ENCODE measurements at regions not wholly inside any gene's neighbourhood (a gene's known extent, or its start where the extent isn't known, plus 50 kb on each side); places are given as distances from the start of the nearest gene placed in this dataset.

DNA sequence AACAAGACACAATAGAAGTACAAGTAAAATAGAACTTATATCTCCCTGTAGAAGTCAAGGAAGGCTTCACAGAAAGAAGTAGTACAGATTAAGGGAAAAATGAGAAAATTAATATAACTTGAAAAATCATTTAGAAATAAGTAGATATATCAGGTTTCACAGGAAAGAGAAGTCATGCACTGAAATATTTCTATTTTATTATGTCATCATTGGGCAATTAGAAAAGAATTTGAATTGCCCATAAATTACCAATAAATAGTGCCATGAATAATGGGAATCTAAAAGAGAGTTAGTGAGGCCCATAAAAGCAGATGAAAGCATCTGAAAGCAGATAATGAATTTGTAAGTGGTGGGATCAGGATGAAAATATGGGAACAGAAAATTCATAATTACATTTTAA lies 1597.8 kb downstream of the PLA2G4A start:
- no peaks in the 10 kb centered on the region for H3K36me3 ChIP-seq (replicated peaks; ENCODE audit: low read depth, low read length)
- no peak for TF ChIP-seq EZH2phosphoT487 (IDR thresholded peaks at IDR 0.05; ENCODE audit: low read depth)
- TF ChIP-seq, protein P1, sequence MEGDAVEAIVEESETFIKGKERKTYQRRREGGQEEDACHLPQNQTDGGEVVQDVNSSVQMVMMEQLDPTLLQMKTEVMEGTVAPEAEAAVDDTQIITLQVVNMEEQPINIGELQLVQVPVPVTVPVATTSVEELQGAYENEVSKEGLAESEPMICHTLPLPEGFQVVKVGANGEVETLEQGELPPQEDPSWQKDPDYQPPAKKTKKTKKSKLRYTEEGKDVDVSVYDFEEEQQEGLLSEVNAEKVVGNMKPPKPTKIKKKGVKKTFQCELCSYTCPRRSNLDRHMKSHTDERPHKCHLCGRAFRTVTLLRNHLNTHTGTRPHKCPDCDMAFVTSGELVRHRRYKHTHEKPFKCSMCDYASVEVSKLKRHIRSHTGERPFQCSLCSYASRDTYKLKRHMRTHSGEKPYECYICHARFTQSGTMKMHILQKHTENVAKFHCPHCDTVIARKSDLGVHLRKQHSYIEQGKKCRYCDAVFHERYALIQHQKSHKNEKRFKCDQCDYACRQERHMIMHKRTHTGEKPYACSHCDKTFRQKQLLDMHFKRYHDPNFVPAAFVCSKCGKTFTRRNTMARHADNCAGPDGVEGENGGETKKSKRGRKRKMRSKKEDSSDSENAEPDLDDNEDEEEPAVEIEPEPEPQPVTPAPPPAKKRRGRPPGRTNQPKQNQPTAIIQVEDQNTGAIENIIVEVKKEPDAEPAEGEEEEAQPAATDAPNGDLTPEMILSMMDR (IDR thresholded peaks at IDR 0.05; ENCODE audit: low read depth, low read length): no peak
- no peak overlapping the region for H2AFZ ChIP-seq (ENCODE audit: low read depth, low read length)
- H3K27ac ChIP-seq (ENCODE audit: low read length): no peak overlapping the region
- no peak overlapping the region for H3K9ac ChIP-seq (ENCODE audit: low read length)
- no peaks in the 10 kb centered on the region for H3K9me3 ChIP-seq (ENCODE audit: insufficient read depth, low read length)
- no peak overlapping the region for H3K4me3 ChIP-seq (ENCODE audit: low read length)
- H4K20me1 ChIP-seq (ENCODE audit: insufficient read depth, low read length): no peaks in the 10 kb centered on the region
- H3K4me1 ChIP-seq (ENCODE audit: low read length): peaks cover 22% of the 10 kb centered on the region
- H3K4me2 ChIP-seq (ENCODE audit: low read length): no peak overlapping the region
- no peaks in the 10 kb centered on the region for H3K79me2 ChIP-seq (ENCODE audit: low read length)
- H3K27me3 ChIP-seq (ENCODE audit: low read depth, low read length): no peaks in the 10 kb centered on the region

DNA sequence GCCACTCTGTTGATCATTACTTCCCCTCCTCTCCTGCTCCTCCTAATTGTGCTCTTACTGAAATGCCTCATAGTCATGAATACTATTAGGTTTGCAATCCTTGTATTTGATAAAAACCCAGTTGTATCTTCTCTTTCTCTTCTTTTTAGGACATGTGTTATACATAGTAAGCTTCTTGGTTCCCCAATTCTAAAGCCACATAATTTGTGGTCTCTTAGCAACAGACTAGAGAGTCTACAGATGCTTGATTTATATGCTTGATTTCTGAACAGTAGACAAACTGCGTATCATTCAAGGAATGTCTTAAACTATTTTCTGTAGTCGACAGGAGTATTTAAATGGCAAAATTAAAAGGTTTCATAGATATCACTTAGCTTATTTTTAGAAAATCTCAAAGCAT lies 1598.9 kb downstream of the PLA2G4A start:
- H3K4me1 ChIP-seq (ENCODE audit: low read length): peaks cover 22% of the 10 kb centered on the region
- H3K27me3 ChIP-seq (ENCODE audit: low read depth, low read length): no peaks in the 10 kb centered on the region
- no peaks in the 10 kb centered on the region for H4K20me1 ChIP-seq (ENCODE audit: insufficient read depth, low read length)
- no peak overlapping the region for H3K27ac ChIP-seq (ENCODE audit: low read length)
- H3K79me2 ChIP-seq (ENCODE audit: low read length): no peaks in the 10 kb centered on the region
- H3K36me3 ChIP-seq (replicated peaks; ENCODE audit: low read depth, low read length): no peaks in the 10 kb centered on the region
- H3K4me2 ChIP-seq (ENCODE audit: low read length): 0 out of 2 replicates have a peak overlapping the region, but pooled peaks have one; percentile 4
- H3K9ac ChIP-seq (ENCODE audit: low read length): no peak overlapping the region
- no peak overlapping the region for H2AFZ ChIP-seq (ENCODE audit: low read depth, low read length)
- H3K4me3 ChIP-seq (ENCODE audit: low read length): no peak overlapping the region
- TF ChIP-seq, protein P1 (IDR thresholded peaks at IDR 0.05; ENCODE audit: low read depth, low read length): no peak
- no peak for TF ChIP-seq EZH2phosphoT487 (IDR thresholded peaks at IDR 0.05; ENCODE audit: low read depth)
- H3K9me3 ChIP-seq (ENCODE audit: insufficient read depth, low read length): no peaks in the 10 kb centered on the region

DNA sequence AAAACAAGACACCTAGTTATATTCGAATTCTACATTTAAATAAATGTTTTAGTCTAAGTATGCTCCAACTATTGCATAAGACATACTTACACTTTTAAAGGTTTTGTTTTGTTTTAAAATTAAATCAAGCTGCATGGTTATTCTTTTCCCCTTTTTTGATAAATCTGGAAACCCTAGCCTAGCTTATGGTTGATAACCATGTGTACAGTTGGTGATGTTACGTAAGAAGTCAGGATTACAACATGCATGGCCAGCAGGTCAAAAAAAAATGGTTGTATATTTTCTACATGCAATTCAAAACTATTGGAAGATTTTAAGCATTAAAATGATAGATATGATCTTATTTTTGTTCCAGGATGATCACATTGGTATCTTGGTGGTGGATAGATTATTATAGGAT lies 1600.6 kb downstream of the PLA2G4A start:
- Histone ChIP-seq H3K4me2 (ENCODE audit: low read length) (no peak overlapping the region), H3K4me3 (ENCODE audit: low read length) (no peak overlapping the region), H3K27me3 (ENCODE audit: low read depth, low read length) (no peaks in the 10 kb centered on the region), H3K9me3 (ENCODE audit: insufficient read depth, low read length) (no peaks in the 10 kb centered on the region), H4K20me1 (ENCODE audit: insufficient read depth, low read length) (no peaks in the 10 kb centered on the region), H3K79me2 (ENCODE audit: low read length) (no peaks in the 10 kb centered on the region), H2AFZ (ENCODE audit: low read depth, low read length) (no peak overlapping the region), H3K4me1 (ENCODE audit: low read length) (peaks cover 16% of the 10 kb centered on the region), H3K9ac (ENCODE audit: low read length) (no peak overlapping the region), H3K36me3 (replicated peaks; ENCODE audit: low read depth, low read length) (no peaks in the 10 kb centered on the region), H3K27ac (ENCODE audit: low read length) (no peak overlapping the region)
- TF ChIP-seq, protein P1 (IDR thresholded peaks at IDR 0.05; ENCODE audit: low read depth, low read length): no peak
- no peak for TF ChIP-seq EZH2phosphoT487 (IDR thresholded peaks at IDR 0.05; ENCODE audit: low read depth)

DNA sequence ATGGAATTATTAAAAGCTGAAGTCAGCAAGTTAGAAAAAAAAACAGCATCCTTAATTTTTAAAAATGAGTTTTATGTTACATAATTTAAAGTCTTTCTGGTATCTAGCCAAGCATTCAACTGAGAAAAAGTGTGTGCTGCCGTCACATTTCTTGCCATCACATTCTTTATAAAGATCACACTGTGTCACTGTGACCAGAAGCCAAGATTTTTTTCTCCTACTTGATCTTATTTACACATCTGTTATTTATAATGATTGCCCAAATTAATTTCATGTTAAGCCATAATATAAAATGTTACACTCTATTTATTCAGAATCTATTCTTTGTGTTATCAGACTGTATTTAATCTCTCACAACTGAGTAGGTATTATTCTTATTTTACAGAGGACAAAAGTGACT lies 1603.7 kb downstream of the PLA2G4A start:
- Histone ChIP-seq H3K79me2 (ENCODE audit: low read length) (no peaks in the 10 kb centered on the region), H3K27me3 (ENCODE audit: low read depth, low read length) (no peaks in the 10 kb centered on the region), H3K36me3 (replicated peaks; ENCODE audit: low read depth, low read length) (no peaks in the 10 kb centered on the region), H3K4me3 (ENCODE audit: low read length) (no peak overlapping the region), H3K9me3 (ENCODE audit: insufficient read depth, low read length) (no peaks in the 10 kb centered on the region), H3K4me2 (ENCODE audit: low read length) (no peak overlapping the region), H3K4me1 (ENCODE audit: low read length) (peaks cover 4% of the 10 kb centered on the region), H4K20me1 (ENCODE audit: insufficient read depth, low read length) (no peaks in the 10 kb centered on the region), H3K27ac (ENCODE audit: low read length) (no peak overlapping the region), H3K9ac (ENCODE audit: low read length) (no peak overlapping the region), H2AFZ (ENCODE audit: low read depth, low read length) (no peak overlapping the region)
- TF ChIP-seq, protein P1 (IDR thresholded peaks at IDR 0.05; ENCODE audit: low read depth, low read length): no peak
- no peak for TF ChIP-seq EZH2phosphoT487 (IDR thresholded peaks at IDR 0.05; ENCODE audit: low read depth)

All from OCI-LY3 (cell line).